ENCODE measurements at regions not wholly inside any gene's neighbourhood (a gene's known extent, or its start where the extent isn't known, plus 50 kb on each side); places are given as distances from the start of the nearest gene placed in this dataset.

DNA sequence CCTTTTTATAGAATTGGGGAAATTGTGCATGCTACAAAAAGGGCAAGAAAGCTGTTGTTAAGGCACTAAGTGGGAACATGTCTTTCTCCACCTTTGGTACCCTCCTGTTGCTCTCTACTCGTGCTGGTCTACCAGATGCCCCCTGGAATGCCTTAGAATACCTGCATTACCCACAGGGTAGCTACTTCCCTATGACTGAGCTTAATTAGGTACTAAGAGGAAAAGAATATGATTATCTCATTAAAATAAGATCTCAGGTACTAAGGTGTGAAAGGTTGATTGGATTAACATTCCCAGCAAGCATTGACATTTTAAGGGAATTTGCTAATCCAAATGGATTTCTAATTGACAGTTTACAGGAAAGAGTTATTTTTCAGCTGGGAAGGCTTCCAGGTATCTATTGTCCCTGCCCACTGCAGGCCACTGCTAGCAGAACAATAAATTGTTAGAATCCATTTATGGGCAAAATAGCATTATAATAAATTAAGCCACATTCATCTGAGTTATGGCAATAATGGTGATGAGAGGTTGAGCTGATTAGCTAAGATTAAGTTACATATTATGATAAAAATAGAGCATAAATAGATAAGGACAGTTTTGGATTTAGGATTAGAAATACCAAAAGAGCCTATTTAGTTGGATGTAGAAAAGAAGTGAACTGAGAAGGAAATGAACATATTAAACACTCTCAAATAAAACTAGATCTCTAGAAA lies 67.8 kb upstream of the GRIP1 start (continued):
- TF ChIP-seq CBX5 (IDR thresholded peaks at IDR 0.05; ENCODE audit: borderline replicate concordance, low read depth) (no peak), ZNF354B (CRISPR knock-in tag; IDR thresholded peaks at IDR 0.05) (no peak), SETDB1 (IDR thresholded peaks at IDR 0.05; ENCODE audit: low read length) (no peak)

DNA sequence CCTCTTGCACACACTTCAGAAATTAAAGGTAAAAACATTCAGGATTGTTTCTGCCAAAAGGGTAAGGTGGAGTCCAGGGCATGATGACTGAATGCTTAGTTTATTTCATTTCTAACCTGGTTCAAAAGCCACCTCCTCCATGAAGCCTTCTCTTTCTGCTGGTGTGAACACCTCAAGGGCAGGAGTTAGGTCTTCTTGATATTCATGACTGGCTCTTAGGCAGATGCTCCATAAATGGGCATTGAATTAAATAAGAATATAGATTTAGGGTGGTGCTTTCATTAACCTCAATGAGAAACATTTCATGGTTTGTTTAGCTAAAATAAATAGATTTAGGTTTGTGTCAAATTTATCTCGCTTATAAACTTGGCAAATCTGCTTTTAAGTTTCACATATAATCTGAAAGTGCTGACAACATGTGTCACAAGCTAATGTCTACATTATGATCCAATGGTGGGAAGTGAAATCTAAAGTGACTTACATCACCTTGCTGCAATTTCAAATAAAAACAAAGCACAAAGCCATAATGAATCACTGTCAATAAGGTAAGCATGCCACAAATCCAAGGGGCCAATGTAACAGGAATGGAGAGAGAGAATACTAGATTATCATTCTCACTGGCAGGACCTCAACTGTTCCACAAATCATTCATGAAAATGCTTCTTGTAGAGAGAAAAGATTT lies 72.7 kb upstream of the GRIP1 start:
- H3K27me3 ChIP-seq (ENCODE audit: control insufficient read depth in 2 of 2, insufficient read depth in 2 of 2, low read length in 2 of 2): no peaks in the 10 kb centered on the region
- no peak overlapping the region for H3K4me2 ChIP-seq (ENCODE audit: insufficient read depth, low read length)
- H2AFZ ChIP-seq (ENCODE audit: low read depth, low read length): no peak overlapping the region
- ChIA-PET CTCF (ENCODE audit: low intra/inter-chr PET ratio) (no interaction called here), POLR2A (no interaction called here)
- intact Hi-C loops (cut with micrococcal nuclease) (no loop called here), in situ Hi-C loops (cut with MboI) (no loop called here)
- DNase-seq (ENCODE audit: extremely low read depth in 1 of 4, low spot score in 3 of 4) (no peak), ATAC-seq (no peak), FAIRE-seq (no peak)
- no peaks in the 10 kb centered on the region for H3K4me1 ChIP-seq (replicated peaks in 1 of 2; ENCODE audit: control insufficient read depth in 2 of 2, insufficient read depth in 2 of 2, low read length in 2 of 2)
- no peak overlapping the region for H3K27ac ChIP-seq (ENCODE audit: extremely low read depth, low read depth, low read length)
- no peaks in the 10 kb centered on the region for H4K20me1 ChIP-seq (replicated peaks; ENCODE audit: control insufficient read depth, insufficient read depth, low read length)
- no peak overlapping the region for H3K4me3 ChIP-seq
- H3K36me3 ChIP-seq (ENCODE audit: control insufficient read depth, insufficient read depth, low read length): no peaks in the 10 kb centered on the region
- H3K9me3 ChIP-seq (replicated peaks; ENCODE audit: control insufficient read depth, insufficient read depth, low read depth, low read length): no peaks in the 10 kb centered on the region
- no peak overlapping the region for H3K9ac ChIP-seq (ENCODE audit: insufficient read depth in 1 of 2, low read depth in 2 of 2, low read length in 2 of 2)
- no peaks in the 10 kb centered on the region for H3K79me2 ChIP-seq (ENCODE audit: control insufficient read depth, insufficient read depth, low read length)
- 0% methylated on average over 1 of the region's 1 CpG for WGBS (ENCODE audit: insufficient coverage, low coverage, missing lambda C conversion rate)
- no TSS peak for BruUV-seq (replicated peaks)
- H3K9me1 ChIP-seq (ENCODE audit: control insufficient read depth, insufficient read depth, low read length): no peaks in the 10 kb centered on the region
- no peak for TF ChIP-seq CREBBP (IDR thresholded peaks at IDR 0.05; ENCODE audit: low read depth, low read length)
- TF ChIP-seq, protein P1, sequence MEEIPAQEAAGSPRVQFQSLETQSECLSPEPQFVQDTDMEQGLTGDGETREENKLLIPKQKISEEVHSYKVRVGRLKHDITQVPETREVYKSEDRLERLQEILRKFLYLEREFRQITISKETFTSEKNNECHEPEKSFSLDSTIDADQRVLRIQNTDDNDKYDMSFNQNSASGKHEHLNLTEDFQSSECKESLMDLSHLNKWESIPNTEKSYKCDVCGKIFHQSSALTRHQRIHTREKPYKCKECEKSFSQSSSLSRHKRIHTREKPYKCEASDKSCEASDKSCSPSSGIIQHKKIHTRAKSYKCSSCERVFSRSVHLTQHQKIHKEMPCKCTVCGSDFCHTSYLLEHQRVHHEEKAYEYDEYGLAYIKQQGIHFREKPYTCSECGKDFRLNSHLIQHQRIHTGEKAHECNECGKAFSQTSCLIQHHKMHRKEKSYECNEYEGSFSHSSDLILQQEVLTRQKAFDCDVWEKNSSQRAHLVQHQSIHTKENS (CRISPR knock-in tag; IDR thresholded peaks at IDR 0.05): no peak
- TF ChIP-seq ZBED1 (IDR thresholded peaks at IDR 0.05): no peak
- no peak for TF ChIP-seq SPI1 (IDR thresholded peaks at IDR 0.05; ENCODE audit: borderline replicate concordance, low read depth, low read length)
- no peak for TF ChIP-seq XRCC4 (IDR thresholded peaks at IDR 0.05; ENCODE audit: extremely low read depth, insufficient read depth, insufficient read length)
- no peak for TF ChIP-seq CBFA2T2 (conservative IDR thresholded peaks at IDR 0.05)
- no peak for TF ChIP-seq HEY1 (CRISPR knock-in tag; IDR thresholded peaks at IDR 0.05; ENCODE audit: borderline replicate concordance)
- TF ChIP-seq, protein P2, sequence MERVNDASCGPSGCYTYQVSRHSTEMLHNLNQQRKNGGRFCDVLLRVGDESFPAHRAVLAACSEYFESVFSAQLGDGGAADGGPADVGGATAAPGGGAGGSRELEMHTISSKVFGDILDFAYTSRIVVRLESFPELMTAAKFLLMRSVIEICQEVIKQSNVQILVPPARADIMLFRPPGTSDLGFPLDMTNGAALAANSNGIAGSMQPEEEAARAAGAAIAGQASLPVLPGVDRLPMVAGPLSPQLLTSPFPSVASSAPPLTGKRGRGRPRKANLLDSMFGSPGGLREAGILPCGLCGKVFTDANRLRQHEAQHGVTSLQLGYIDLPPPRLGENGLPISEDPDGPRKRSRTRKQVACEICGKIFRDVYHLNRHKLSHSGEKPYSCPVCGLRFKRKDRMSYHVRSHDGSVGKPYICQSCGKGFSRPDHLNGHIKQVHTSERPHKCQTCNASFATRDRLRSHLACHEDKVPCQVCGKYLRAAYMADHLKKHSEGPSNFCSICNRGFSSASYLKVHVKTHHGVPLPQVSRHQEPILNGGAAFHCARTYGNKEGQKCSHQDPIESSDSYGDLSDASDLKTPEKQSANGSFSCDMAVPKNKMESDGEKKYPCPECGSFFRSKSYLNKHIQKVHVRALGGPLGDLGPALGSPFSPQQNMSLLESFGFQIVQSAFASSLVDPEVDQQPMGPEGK (CRISPR knock-in tag; IDR thresholded peaks at IDR 0.05; ENCODE audit: borderline replicate concordance): no peak
- TF ChIP-seq ZNF146 (CRISPR knock-in tag; IDR thresholded peaks at IDR 0.05; ENCODE audit: unreplicated experiment): no peak
- TF ChIP-seq RFX7 (CRISPR knock-in tag; IDR thresholded peaks at IDR 0.05): no peak
- no peak for TF ChIP-seq GTF2A2 (tag; IDR thresholded peaks at IDR 0.05)
- TF ChIP-seq, protein P3, sequence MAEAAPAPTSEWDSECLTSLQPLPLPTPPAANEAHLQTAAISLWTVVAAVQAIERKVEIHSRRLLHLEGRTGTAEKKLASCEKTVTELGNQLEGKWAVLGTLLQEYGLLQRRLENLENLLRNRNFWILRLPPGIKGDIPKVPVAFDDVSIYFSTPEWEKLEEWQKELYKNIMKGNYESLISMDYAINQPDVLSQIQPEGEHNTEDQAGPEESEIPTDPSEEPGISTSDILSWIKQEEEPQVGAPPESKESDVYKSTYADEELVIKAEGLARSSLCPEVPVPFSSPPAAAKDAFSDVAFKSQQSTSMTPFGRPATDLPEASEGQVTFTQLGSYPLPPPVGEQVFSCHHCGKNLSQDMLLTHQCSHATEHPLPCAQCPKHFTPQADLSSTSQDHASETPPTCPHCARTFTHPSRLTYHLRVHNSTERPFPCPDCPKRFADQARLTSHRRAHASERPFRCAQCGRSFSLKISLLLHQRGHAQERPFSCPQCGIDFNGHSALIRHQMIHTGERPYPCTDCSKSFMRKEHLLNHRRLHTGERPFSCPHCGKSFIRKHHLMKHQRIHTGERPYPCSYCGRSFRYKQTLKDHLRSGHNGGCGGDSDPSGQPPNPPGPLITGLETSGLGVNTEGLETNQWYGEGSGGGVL (CRISPR knock-in tag; IDR thresholded peaks at IDR 0.05): no peak

Data from K562 (cell line).